SIG-M5 treated with dmso at 0.1 percent for 504 hours (cell line): ENCODE measurements at regions not wholly inside any gene's neighbourhood (a gene's known extent, or its start where the extent isn't known, plus 50 kb on each side); places are given as distances from the start of the nearest gene placed in this dataset.
"Not testable (repeated sequence)": the region's sequence is repeated elsewhere in the genome, so short reads cannot be mapped to it uniquely, and the experiment has no call there.

Experiments
- DNase-seq: peaks from one replicate; lab custom pipeline; 2025; ENCODE audit not compliant: unreplicated experiment; lab: John Stamatoyannopoulos, UW

GRCh38 chr5:109989161-109989560 lies 299.4 kb downstream of the MAN2A1 start:
- no peak for DNase-seq

GRCh38 chr5:109989994-109990722 lies 300.4 kb downstream of the MAN2A1 start:
- no peak for DNase-seq

GRCh38 chr5:109990723-109991359 lies 301.1 kb downstream of the MAN2A1 start:
- no peak for DNase-seq

GRCh38 chr5:109992264-109992915 lies 302.7 kb downstream of the MAN2A1 start:
- no peak for DNase-seq

- no peak for DNase-seq
Measured at GRCh38 chr5:109994135-109994534, 304.4 kb downstream of the MAN2A1 start.

GRCh38 chr5:109996246-109996645 lies 306.5 kb downstream of the MAN2A1 start:
- DNase-seq = no peak

- no peak for DNase-seq
Measured at GRCh38 chr5:109997161-109997560, 307.4 kb downstream of the MAN2A1 start.

- DNase-seq = no peak
Measured at GRCh38 chr5:109998208-109998607, 308.5 kb downstream of the MAN2A1 start.

- no peak for DNase-seq
Measured at GRCh38 chr5:109998726-109999125, 309.0 kb downstream of the MAN2A1 start.

- no peak for DNase-seq
Measured at GRCh38 chr5:110001648-110002047, 311.9 kb downstream of the MAN2A1 start.

- no peak for DNase-seq
Measured at GRCh38 chr5:110002652-110003051, 312.9 kb downstream of the MAN2A1 start.

- DNase-seq = not testable (repeated sequence)
Measured at GRCh38 chr5:110005907-110006562, 316.3 kb downstream of the MAN2A1 start.

- no peak for DNase-seq
Measured at GRCh38 chr5:110007101-110007500, 317.4 kb downstream of the MAN2A1 start.

GRCh38 chr5:110008131-110008530 lies 318.4 kb downstream of the MAN2A1 start:
- no peak for DNase-seq

- DNase-seq = no peak
Measured at GRCh38 chr5:110012145-110012544, 322.4 kb downstream of the MAN2A1 start.

GRCh38 chr5:110013017-110013416 lies 323.3 kb downstream of the MAN2A1 start:
- no peak for DNase-seq

GRCh38 chr5:110017854-110018253 lies 328.1 kb downstream of the MAN2A1 start:
- no peak for DNase-seq

- no peak for DNase-seq
Measured at GRCh38 chr5:110018509-110018908, 328.8 kb downstream of the MAN2A1 start.

- DNase-seq = no peak
Measured at GRCh38 chr5:110019119-110019518, 329.4 kb downstream of the MAN2A1 start.

- DNase-seq = no peak
Measured at GRCh38 chr5:110019780-110020179, 330.1 kb downstream of the MAN2A1 start.

GRCh38 chr5:110021251-110021650 lies 331.5 kb downstream of the MAN2A1 start:
- DNase-seq = no peak

- DNase-seq = no peak
Measured at GRCh38 chr5:110025160-110025559, 335.4 kb downstream of the MAN2A1 start.
